H1 (cell line): ENCODE measurements at regions not wholly inside any gene's neighbourhood (a gene's known extent, or its start where the extent isn't known, plus 50 kb on each side); places are given as distances from the start of the nearest gene placed in this dataset.

Source experiments
- CHD7 ChIP-seq: fragments of 300-600 bp; sonication (generic); IDR thresholded peaks from 2 replicates; pipeline ENCODE4 v1.7.1; 2012; ENCODE audit warnings: low read length, moderate library complexity, mild to moderate bottlenecking, inconsistent platforms; ENCODE audit not compliant: insufficient replicate concordance
- EP300 ChIP-seq, 2 experiments: IDR thresholded peaks; 1 replicate in 1 of 2; 2 replicates in 1 of 2; pipeline ENCODE4 v1.6.1; 2011 to 2012; ENCODE audit warnings: low read depth in 2 of 2, low read length in 2 of 2, mild to moderate bottlenecking in 2 of 2, borderline replicate concordance in 1 of 2, inconsistent platforms in 1 of 2, moderate library complexity in 1 of 2
- GABPA ChIP-seq: IDR thresholded peaks from 2 replicates; pipeline ENCODE4 v1.6.1; 2011; ENCODE audit warnings: mild to moderate bottlenecking, low read length, moderate library complexity, borderline replicate concordance; ENCODE audit not compliant: insufficient read depth
- KDM4A ChIP-seq: IDR thresholded peaks from one replicate; pipeline ENCODE4 v1.7.1; 2012; ENCODE audit warnings: low read depth, mild to moderate bottlenecking, moderate library complexity, low read length, inconsistent platforms; ENCODE audit not compliant: severe bottlenecking
- MAFK ChIP-seq: IDR thresholded peaks from 2 replicates; pipeline ENCODE4 v1.6.1; 2012; ENCODE audit warnings: low read depth, mild to moderate bottlenecking, improper control_type of control experiment, low read length
- POLR2AphosphoS5 ChIP-seq: IDR thresholded peaks from 2 replicates; pipeline ENCODE4 v1.6.1; 2011; ENCODE audit warnings: low read depth, low read length
- SUZ12 ChIP-seq: fragments of 200-600 bp; sonication (generic); IDR thresholded peaks from 2 replicates; pipeline ENCODE4 v1.6.1; 2012; ENCODE audit warnings: mild to moderate bottlenecking, inconsistent platforms, low read length, moderate library complexity, mixed read lengths
- USF2 ChIP-seq: IDR thresholded peaks from 2 replicates; pipeline ENCODE4 v1.6.1; 2011; ENCODE audit warnings: low read length, improper control_type of control experiment

- no peak for TF ChIP-seq CHD7
- TF ChIP-seq KDM4A = no peak
- no peak for TF ChIP-seq SUZ12
- no peak for TF ChIP-seq GABPA
- no peak for TF ChIP-seq MAFK
- no peak for TF ChIP-seq POLR2AphosphoS5
- no peak for TF ChIP-seq USF2
- no peak for TF ChIP-seq EP300 (IDR thresholded peaks at IDR 0.05; ENCODE audit: borderline replicate concordance in 1 of 2, low read depth in 2 of 2, low read length in 2 of 2)
These were observed 343.6 kb upstream of the NXPH2 start (continued) for GRCh38 chr2:139123795-139124194.
